Astrocyte (in vitro differentiated cells and primary cell): ENCODE measurements at regions not wholly inside any gene's neighbourhood (a gene's known extent, or its start where the extent isn't known, plus 50 kb on each side); places are given as distances from the start of the nearest gene placed in this dataset.
"Not testable (repeated sequence)": the region's sequence is repeated elsewhere in the genome, so short reads cannot be mapped to it uniquely, and the experiment has no call there.

Experiments
- DNase-seq: peaks from one replicate; pipeline ENCODE4 v3.0.0-alpha.2; 2010; ENCODE audit warnings: low read depth
- FAIRE-seq: peaks from 2 replicates; lab custom pipeline; 2011; peaks lifted over from hg19 to GRCh38; lab: Jason Lieb, UNC
- H2AFZ ChIP-seq: 2 replicates; pipeline ENCODE4 v1.6.0; 2012; ENCODE audit warnings: low read depth, low read length, inconsistent platforms
- H3K27ac ChIP-seq: 2 replicates; pipeline ENCODE4 v1.5.1; 2011; ENCODE audit warnings: low read depth, low read length, inconsistent platforms
- H3K27me3 ChIP-seq: 2 replicates; pipeline ENCODE4 v1.6.0; 2011; ENCODE audit warnings: low read length, inconsistent platforms; ENCODE audit not compliant: insufficient read depth
- H3K36me3 ChIP-seq: 2 replicates; pipeline ENCODE4 v1.5.1; 2011; ENCODE audit warnings: low read length, inconsistent platforms; ENCODE audit not compliant: insufficient read depth
- H3K4me1 ChIP-seq: 2 replicates; pipeline ENCODE4 v1.5.1; 2011; ENCODE audit warnings: low read length, inconsistent platforms; ENCODE audit not compliant: insufficient read depth
- H3K4me2 ChIP-seq: 2 replicates; pipeline ENCODE4 v1.6.0; 2012; ENCODE audit warnings: low read length, inconsistent platforms
- H3K4me3 ChIP-seq: 2 replicates; pipeline ENCODE4 v1.5.1; 2011; ENCODE audit warnings: low read depth, mild to moderate bottlenecking, low read length, inconsistent platforms; ENCODE audit not compliant: insufficient read depth
- H3K79me2 ChIP-seq: 2 replicates; pipeline ENCODE4 v1.6.0; 2012; ENCODE audit warnings: mild to moderate bottlenecking, low read length, inconsistent platforms; ENCODE audit not compliant: insufficient read depth
- H3K9ac ChIP-seq: 2 replicates; pipeline ENCODE4 v1.6.0; 2012; ENCODE audit warnings: mild to moderate bottlenecking, low read length, inconsistent platforms
- H3K9me3 ChIP-seq: 2 replicates; pipeline ENCODE4 v1.5.1; 2012; ENCODE audit warnings: low read depth, mild to moderate bottlenecking, low read length, inconsistent platforms; ENCODE audit not compliant: insufficient read depth
- H4K20me1 ChIP-seq: 2 replicates; pipeline ENCODE4 v1.6.0; 2012; ENCODE audit warnings: low read length, inconsistent platforms; ENCODE audit not compliant: insufficient read depth
- H3K27ac Mint-ChIP-seq: one replicate; pipeline ENCODE4 v1.8.0; 2021; ENCODE audit warnings: mild to moderate bottlenecking, mixed read lengths; ENCODE audit not compliant: unreplicated experiment
- H3K27me3 Mint-ChIP-seq: one replicate; pipeline ENCODE4 v1.8.0; 2021; ENCODE audit warnings: low read depth, mixed read lengths; ENCODE audit not compliant: unreplicated experiment
- H3K36me3 Mint-ChIP-seq: one replicate; pipeline ENCODE4 v1.8.0; 2021; ENCODE audit warnings: low read depth, mixed read lengths; ENCODE audit not compliant: unreplicated experiment
- H3K4me1 Mint-ChIP-seq: one replicate; pipeline ENCODE4 v1.8.0; 2021; ENCODE audit warnings: low read depth, mixed read lengths; ENCODE audit not compliant: unreplicated experiment
- H3K4me3 Mint-ChIP-seq: one replicate; pipeline ENCODE4 v1.8.0; 2021; ENCODE audit warnings: mild to moderate bottlenecking, moderate library complexity, mixed read lengths; ENCODE audit not compliant: unreplicated experiment
- H3K9me3 Mint-ChIP-seq: one replicate; pipeline ENCODE4 v1.8.0; 2021; ENCODE audit warnings: mild to moderate bottlenecking, mixed read lengths; ENCODE audit not compliant: unreplicated experiment
- EZH2 ChIP-seq: IDR thresholded peaks from 2 replicates; pipeline ENCODE4 v1.6.1; 2012; ENCODE audit warnings: mild to moderate bottlenecking, low read length, inconsistent platforms; ENCODE audit not compliant: insufficient read depth
- TF ChIP-seq, protein P1 (sequence below): IDR thresholded peaks from 2 replicates; pipeline ENCODE4 v1.5.1; 2011; ENCODE audit warnings: low read depth, mild to moderate bottlenecking, inconsistent platforms, low read length, moderate library complexity; ENCODE audit not compliant: insufficient read depth

- Histone ChIP-seq H2AFZ (no peak overlapping the region), H3K36me3 (no peaks in the 10 kb centered on the region), H3K27ac (no peak overlapping the region), H3K9me3 (no peaks in the 10 kb centered on the region), H3K4me2 (no peak overlapping the region), H3K9ac (no peak overlapping the region), H3K27me3 (no peaks in the 10 kb centered on the region), H3K4me3 (no peak overlapping the region), H3K79me2 (no peaks in the 10 kb centered on the region), H3K4me1 (peaks cover 41% of the 10 kb centered on the region), H4K20me1 (no peaks in the 10 kb centered on the region)
- H3K4me3 Mint-ChIP-seq: no peak overlapping the region
- no peak overlapping the region for H3K27ac Mint-ChIP-seq
- TF ChIP-seq, protein P1, sequence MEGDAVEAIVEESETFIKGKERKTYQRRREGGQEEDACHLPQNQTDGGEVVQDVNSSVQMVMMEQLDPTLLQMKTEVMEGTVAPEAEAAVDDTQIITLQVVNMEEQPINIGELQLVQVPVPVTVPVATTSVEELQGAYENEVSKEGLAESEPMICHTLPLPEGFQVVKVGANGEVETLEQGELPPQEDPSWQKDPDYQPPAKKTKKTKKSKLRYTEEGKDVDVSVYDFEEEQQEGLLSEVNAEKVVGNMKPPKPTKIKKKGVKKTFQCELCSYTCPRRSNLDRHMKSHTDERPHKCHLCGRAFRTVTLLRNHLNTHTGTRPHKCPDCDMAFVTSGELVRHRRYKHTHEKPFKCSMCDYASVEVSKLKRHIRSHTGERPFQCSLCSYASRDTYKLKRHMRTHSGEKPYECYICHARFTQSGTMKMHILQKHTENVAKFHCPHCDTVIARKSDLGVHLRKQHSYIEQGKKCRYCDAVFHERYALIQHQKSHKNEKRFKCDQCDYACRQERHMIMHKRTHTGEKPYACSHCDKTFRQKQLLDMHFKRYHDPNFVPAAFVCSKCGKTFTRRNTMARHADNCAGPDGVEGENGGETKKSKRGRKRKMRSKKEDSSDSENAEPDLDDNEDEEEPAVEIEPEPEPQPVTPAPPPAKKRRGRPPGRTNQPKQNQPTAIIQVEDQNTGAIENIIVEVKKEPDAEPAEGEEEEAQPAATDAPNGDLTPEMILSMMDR: no peak
- TF ChIP-seq EZH2: no peak
- no peak for DNase-seq
- H3K9me3 Mint-ChIP-seq: peaks cover 3% of the 10 kb centered on the region
- peaks cover 33% of the 10 kb centered on the region for H3K4me1 Mint-ChIP-seq
- H3K36me3 Mint-ChIP-seq: no peaks in the 10 kb centered on the region
- H3K27me3 Mint-ChIP-seq: no peaks in the 10 kb centered on the region
- FAIRE-seq: no peak
These were observed 100.5 kb upstream of the MED13L start for GRCh38 chr12:116378002-116378401.

DNA sequence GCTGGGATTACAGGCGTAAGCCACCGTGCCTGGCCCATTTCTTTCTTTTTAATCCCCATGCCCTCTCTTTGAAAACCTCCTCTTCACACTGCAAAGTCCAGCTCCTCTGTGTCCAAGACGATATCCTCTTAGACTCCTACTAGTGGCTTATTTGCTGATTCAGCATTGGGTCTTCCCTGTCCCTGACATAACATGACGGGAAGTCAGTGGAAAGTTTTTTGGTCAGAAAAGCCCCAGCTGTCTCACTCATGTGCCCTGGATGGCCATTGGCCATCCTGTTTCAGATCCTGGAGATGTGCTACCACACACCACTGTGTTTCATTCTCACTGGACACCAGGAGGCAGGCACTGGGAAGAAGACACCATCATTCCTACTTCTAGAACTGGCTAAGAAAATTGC lies 102.6 kb upstream of the MED13L start:
- Mint-ChIP-seq H3K9me3 (peaks cover 3% of the 10 kb centered on the region), H3K4me3 (no peak overlapping the region), H3K36me3 (no peaks in the 10 kb centered on the region), H3K27me3 (no peaks in the 10 kb centered on the region), H3K27ac (peak overlapping the region; percentile 99), H3K4me1 (peaks cover 50% of the 10 kb centered on the region)
- Histone ChIP-seq H3K27me3 (no peaks in the 10 kb centered on the region), H3K9ac (no peak overlapping the region), H3K79me2 (peaks cover 7% of the 10 kb centered on the region), H3K4me1 (peaks cover 46% of the 10 kb centered on the region), H3K4me3 (no peak overlapping the region), H3K9me3 (no peaks in the 10 kb centered on the region), H4K20me1 (no peaks in the 10 kb centered on the region), H3K27ac (no peak overlapping the region), H2AFZ (no peak overlapping the region), H3K4me2 (no peak overlapping the region), H3K36me3 (no peaks in the 10 kb centered on the region)
- FAIRE-seq: no peak
- no peak for DNase-seq
- TF ChIP-seq EZH2: no peak
- TF ChIP-seq, protein P1: no peak

GRCh38 chr12:116380740-116381139 lies 103.2 kb upstream of the MED13L start:
- FAIRE-seq, H4K20me1 ChIP-seq, H2AFZ ChIP-seq, H3K36me3 ChIP-seq, H3K27me3 Mint-ChIP-seq, H3K4me3 ChIP-seq, DNase-seq, H3K27me3 ChIP-seq, H3K79me2 ChIP-seq, H3K9me3 Mint-ChIP-seq, H3K9me3 ChIP-seq, H3K36me3 Mint-ChIP-seq: not testable (repeated sequence)
- Histone ChIP-seq H3K4me1 (peaks cover 46% of the 10 kb centered on the region), H3K4me2 (peak overlapping the region; percentile 83), H3K27ac (peak overlapping the region; percentile 98), H3K9ac (peak overlapping the region; percentile 89)
- Mint-ChIP-seq H3K4me3 (peak overlapping the region; percentile 64), H3K4me1 (peaks cover 51% of the 10 kb centered on the region), H3K27ac (peak overlapping the region; percentile 99)
